ACC112 (cell line): ENCODE measurements at regions not wholly inside any gene's neighbourhood (a gene's known extent, or its start where the extent isn't known, plus 50 kb on each side); places are given as distances from the start of the nearest gene placed in this dataset.
"Not testable (repeated sequence)": the region's sequence is repeated elsewhere in the genome, so short reads cannot be mapped to it uniquely, and the experiment has no call there.

Experiments used
- H2AFZ ChIP-seq: fragments of 200-600 bp; sonication (generic); one replicate; pipeline ENCODE4 v1.6.0; 2017; ENCODE audit warnings: antibody characterized with exemption, low read length; ENCODE audit not compliant: unreplicated experiment
- H3K27ac ChIP-seq: fragments of 200-600 bp; sonication (generic); 2 replicates; pipeline ENCODE4 v1.5.1; 2014; ENCODE audit warnings: low read depth, mild to moderate bottlenecking, antibody characterized with exemption, low read length, moderate library complexity
- H3K27me3 ChIP-seq: fragments of 200-600 bp; sonication (generic); 2 replicates; pipeline ENCODE4 v1.6.1; 2014; ENCODE audit warnings: mild to moderate bottlenecking, antibody characterized with exemption, low read length, moderate library complexity, mixed read lengths; ENCODE audit not compliant: insufficient read depth
- H3K36me3 ChIP-seq: fragments of 200-600 bp; sonication (generic); 2 replicates; pipeline ENCODE4 v1.6.1; 2016; ENCODE audit warnings: mild to moderate bottlenecking, antibody characterized with exemption, low read length, moderate library complexity, mixed read lengths; ENCODE audit not compliant: insufficient read depth
- H3K4me1 ChIP-seq: fragments of 200-600 bp; sonication (generic); one replicate; pipeline ENCODE4 v1.6.1; 2016; ENCODE audit warnings: low read length, mixed read lengths; ENCODE audit not compliant: insufficient read depth, unreplicated experiment, control insufficient read depth
- H3K4me3 ChIP-seq: fragments of 200-600 bp; sonication (generic); 2 replicates; pipeline ENCODE4 v1.5.1; 2014; ENCODE audit warnings: mild to moderate bottlenecking, low read depth, low read length
- H3K79me2 ChIP-seq: fragments of 200-600 bp; sonication (generic); one replicate; pipeline ENCODE4 v1.6.0; 2016; ENCODE audit warnings: low read length; ENCODE audit not compliant: control insufficient read depth, unreplicated experiment, insufficient read depth

- Histone ChIP-seq H3K36me3 (no peaks in the 10 kb centered on the region), H3K4me1 (peaks cover 66% of the 10 kb centered on the region), H3K4me3 (no peak overlapping the region), H3K27me3 (no peaks in the 10 kb centered on the region), H2AFZ (no peak overlapping the region), H3K27ac (peak overlapping the region; percentile 98), H3K79me2 (peaks cover 63% of the 10 kb centered on the region)
Measured at GRCh38 chr6:56733211-56733697, 90.6 kb upstream of the DST start.

GRCh38 chr6:56732517-56732916 lies 89.8 kb upstream of the DST start:
- Histone ChIP-seq H3K36me3 (no peaks in the 10 kb centered on the region), H3K4me1 (peaks cover 74% of the 10 kb centered on the region), H2AFZ (no peak overlapping the region), H3K4me3 (no peak overlapping the region), H3K27ac (peak overlapping the region; percentile 98), H3K79me2 (peaks cover 64% of the 10 kb centered on the region), H3K27me3 (no peaks in the 10 kb centered on the region)

GRCh38 chr6:56730663-56731529 lies 88.2 kb upstream of the DST start:
- H3K79me2 ChIP-seq: peaks cover 70% of the 10 kb centered on the region
- no peaks in the 10 kb centered on the region for H3K27me3 ChIP-seq
- peak overlapping the region; percentile 53 for H3K4me3 ChIP-seq
- H3K36me3 ChIP-seq: no peaks in the 10 kb centered on the region
- peaks cover 88% of the 10 kb centered on the region for H3K4me1 ChIP-seq
- no peak overlapping the region for H2AFZ ChIP-seq
- H3K27ac ChIP-seq: peak overlapping the region; percentile 98

GRCh38 chr6:56729719-56730118 lies 87.0 kb upstream of the DST start:
- no peaks in the 10 kb centered on the region for H3K36me3 ChIP-seq
- peak overlapping the region; percentile 53; the same call in 1 of the 2 replicates for H3K4me3 ChIP-seq
- H3K27me3 ChIP-seq: no peaks in the 10 kb centered on the region
- peaks cover 74% of the 10 kb centered on the region for H3K79me2 ChIP-seq
- peaks cover 96% of the 10 kb centered on the region for H3K4me1 ChIP-seq
- no peak overlapping the region for H2AFZ ChIP-seq
- peak overlapping the region; percentile 98 for H3K27ac ChIP-seq

- peaks cover 97% of the 10 kb centered on the region for H3K4me1 ChIP-seq
- not testable (repeated sequence) for H3K4me3 ChIP-seq, H2AFZ ChIP-seq, H3K36me3 ChIP-seq, H3K27me3 ChIP-seq
- peak overlapping the region; percentile 98 for H3K27ac ChIP-seq
- peaks cover 76% of the 10 kb centered on the region for H3K79me2 ChIP-seq
Measured at GRCh38 chr6:56729166-56729565, 86.5 kb upstream of the DST start.

- no peaks in the 10 kb centered on the region for H3K36me3 ChIP-seq
- no peak overlapping the region for H2AFZ ChIP-seq
- H3K27me3 ChIP-seq: no peaks in the 10 kb centered on the region
- peaks cover 67% of the 10 kb centered on the region for H3K79me2 ChIP-seq
- peak overlapping the region; percentile 98 for H3K27ac ChIP-seq
- peaks cover 83% of the 10 kb centered on the region for H3K4me1 ChIP-seq
- no peak overlapping the region for H3K4me3 ChIP-seq
Measured at GRCh38 chr6:56727097-56727850, 84.6 kb upstream of the DST start.

- Histone ChIP-seq H3K27ac (peak overlapping the region; percentile 17; the same call in 1 of the 2 replicates), H3K4me3 (no peak overlapping the region), H3K79me2 (peaks cover 65% of the 10 kb centered on the region), H2AFZ (no peak overlapping the region), H3K27me3 (no peaks in the 10 kb centered on the region), H3K4me1 (peaks cover 64% of the 10 kb centered on the region), H3K36me3 (0 out of 2 replicates have a peak, but pooled peaks cover 4% of the 10 kb centered on the region)
Measured at GRCh38 chr6:56725254-56725653, 82.6 kb upstream of the DST start.

- Histone ChIP-seq H3K27me3 (no peaks in the 10 kb centered on the region), H3K4me3 (no peak overlapping the region), H3K4me1 (peaks cover 56% of the 10 kb centered on the region), H2AFZ (no peak overlapping the region), H3K36me3 (peaks cover 4% of the 10 kb centered on the region; the same call in 1 of the 2 replicates), H3K79me2 (peaks cover 63% of the 10 kb centered on the region), H3K27ac (peak overlapping the region; percentile 17)
Measured at GRCh38 chr6:56724455-56724854, 81.8 kb upstream of the DST start.

GRCh38 chr6:56720882-56721281 lies 78.2 kb upstream of the DST start:
- Histone ChIP-seq H3K4me1 (peaks cover 30% of the 10 kb centered on the region), H3K27ac (no peak overlapping the region), H3K36me3 (peaks cover 14% of the 10 kb centered on the region), H3K79me2 (peaks cover 62% of the 10 kb centered on the region), H3K4me3 (no peak overlapping the region), H3K27me3 (no peaks in the 10 kb centered on the region), H2AFZ (no peak overlapping the region)

- H3K27ac ChIP-seq, H3K4me3 ChIP-seq, H2AFZ ChIP-seq, H3K27me3 ChIP-seq: not testable (repeated sequence)
- Histone ChIP-seq H3K36me3 (peaks cover 14% of the 10 kb centered on the region), H3K4me1 (peaks cover 30% of the 10 kb centered on the region), H3K79me2 (peaks cover 59% of the 10 kb centered on the region)
Measured at GRCh38 chr6:56720202-56720601, 77.5 kb upstream of the DST start.
